HUDEP-2 (cell line): ENCODE measurements at regions not wholly inside any gene's neighbourhood (a gene's known extent, or its start where the extent isn't known, plus 50 kb on each side); places are given as distances from the start of the nearest gene placed in this dataset.

Source experiments
- DNase-seq, 76 experiments: peaks; one replicate each; lab custom pipeline; 2025; ENCODE audit not compliant: unreplicated experiment in 76 of 76; lab: John Stamatoyannopoulos, UW

GRCh38 chr7:12741951-12742575 lies 54.6 kb downstream of the ARL4A start:
- DNase-seq = no peak

- DNase-seq = no peak
Observed at GRCh38 chr7:12746211-12746610, 58.8 kb downstream of the ARL4A start.

GRCh38 chr7:12747687-12748306 lies 60.4 kb downstream of the ARL4A start:
- no peak for DNase-seq

GRCh38 chr7:12749069-12749468 lies 61.6 kb downstream of the ARL4A start:
- no peak for DNase-seq

- DNase-seq = no peak
Observed at GRCh38 chr7:12749746-12750145, 62.3 kb downstream of the ARL4A start.

GRCh38 chr7:12751764-12752163 lies 64.3 kb downstream of the ARL4A start:
- no peak for DNase-seq

GRCh38 chr7:12754179-12754578 lies 66.7 kb downstream of the ARL4A start:
- DNase-seq = no peak

- DNase-seq = no peak
Observed at GRCh38 chr7:12756821-12757220, 69.4 kb downstream of the ARL4A start.

- DNase-seq = no peak
Observed at GRCh38 chr7:12757443-12757842, 70.0 kb downstream of the ARL4A start.

GRCh38 chr7:12759151-12759550 lies 71.7 kb downstream of the ARL4A start:
- DNase-seq = no peak

- DNase-seq = no peak
Observed at GRCh38 chr7:12761111-12761510, 73.7 kb downstream of the ARL4A start.

GRCh38 chr7:12761691-12762090 lies 74.3 kb downstream of the ARL4A start:
- DNase-seq = no peak

GRCh38 chr7:12764458-12764891 lies 77.0 kb downstream of the ARL4A start:
- no peak for DNase-seq

- DNase-seq = no peak
Observed at GRCh38 chr7:12765431-12766100, 78.1 kb downstream of the ARL4A start.

GRCh38 chr7:12766416-12766815 lies 79.0 kb downstream of the ARL4A start:
- no peak for DNase-seq

GRCh38 chr7:12768948-12769347 lies 81.5 kb downstream of the ARL4A start:
- no peak for DNase-seq

GRCh38 chr7:12769444-12769843 lies 82.0 kb downstream of the ARL4A start:
- no peak for DNase-seq

- DNase-seq = no peak
Observed at GRCh38 chr7:12770227-12770975, 83.0 kb downstream of the ARL4A start.

- DNase-seq = no peak
Observed at GRCh38 chr7:12771378-12771877, 84.0 kb downstream of the ARL4A start.

- DNase-seq = no peak
Observed at GRCh38 chr7:12772768-12773167, 85.3 kb downstream of the ARL4A start.

- DNase-seq = no peak
Observed at GRCh38 chr7:12777257-12777656, 89.8 kb downstream of the ARL4A start.
